CD4-positive, alpha-beta T cell treated with Interferon gamma for 1 hour (primary cell): ENCODE measurements at regions not wholly inside any gene's neighbourhood (a gene's known extent, or its start where the extent isn't known, plus 50 kb on each side); places are given as distances from the start of the nearest gene placed in this dataset.
"Not testable (repeated sequence)": the region's sequence is repeated elsewhere in the genome, so short reads cannot be mapped to it uniquely, and the experiment has no call there.

Experiments
- DNase-seq: peaks from one replicate; pipeline ENCODE4 v3.0.0-alpha.2; 2020

GRCh38 chr2:223300326-223300725 is 248.3 kb downstream of the KCNE4 start:
- no peak for DNase-seq

DNA sequence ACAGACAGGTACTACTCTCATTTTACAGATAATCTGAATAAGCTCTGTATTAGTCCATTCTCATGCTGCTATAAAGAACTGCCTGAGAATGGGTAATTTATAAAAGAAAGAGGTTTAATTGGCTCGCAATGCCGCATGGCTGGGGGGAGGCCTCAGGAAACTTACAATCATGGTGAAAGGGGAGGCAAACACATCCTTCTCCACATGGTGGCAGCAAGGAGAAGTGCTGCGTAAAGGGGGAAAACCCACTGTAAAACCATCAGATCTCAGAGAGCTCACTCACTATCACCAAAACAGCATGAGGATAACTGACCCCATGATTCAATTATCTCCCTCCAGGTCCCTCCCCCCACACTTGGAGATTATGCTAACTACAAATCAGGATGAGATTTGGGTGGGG is 254.4 kb downstream of the KCNE4 start:
- no peak for DNase-seq

DNA sequence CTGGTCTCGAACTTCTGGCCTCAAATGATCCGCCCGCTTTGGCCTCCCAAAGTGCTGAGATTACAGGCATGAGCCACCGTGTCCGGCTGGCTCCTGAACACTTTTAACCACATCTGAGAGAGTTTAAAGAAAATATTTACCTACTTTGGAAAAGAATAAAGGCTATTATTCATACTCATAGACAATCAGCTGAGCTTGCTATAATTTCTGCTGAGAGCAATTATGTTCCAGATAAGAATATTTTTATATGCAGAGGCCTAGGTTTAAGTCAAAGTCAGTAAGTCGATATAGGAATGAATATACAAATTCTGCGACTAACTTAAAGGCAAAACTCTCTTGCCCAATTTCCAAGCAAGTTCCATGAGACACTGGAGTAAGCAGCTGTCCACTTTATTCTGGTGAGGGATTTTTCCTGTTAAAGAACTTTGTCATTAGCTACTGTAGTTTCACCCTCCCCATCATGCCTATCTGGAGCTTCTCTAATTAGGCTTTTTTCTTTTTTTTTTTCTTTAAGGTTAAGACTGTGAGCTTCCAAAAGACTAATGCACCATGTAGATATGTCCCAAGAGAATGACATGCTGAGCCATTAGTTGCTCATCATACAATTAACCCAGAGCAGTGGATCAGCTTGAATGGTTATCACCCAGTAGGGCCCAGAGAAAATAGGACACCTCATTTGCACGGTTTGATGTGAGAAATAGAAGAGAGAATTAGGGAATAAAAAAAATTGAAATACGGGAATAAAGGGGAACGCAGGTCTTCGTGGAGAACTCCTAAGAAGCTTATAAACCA is 260.1 kb downstream of the KCNE4 start:
- DNase-seq, result no peak

DNA sequence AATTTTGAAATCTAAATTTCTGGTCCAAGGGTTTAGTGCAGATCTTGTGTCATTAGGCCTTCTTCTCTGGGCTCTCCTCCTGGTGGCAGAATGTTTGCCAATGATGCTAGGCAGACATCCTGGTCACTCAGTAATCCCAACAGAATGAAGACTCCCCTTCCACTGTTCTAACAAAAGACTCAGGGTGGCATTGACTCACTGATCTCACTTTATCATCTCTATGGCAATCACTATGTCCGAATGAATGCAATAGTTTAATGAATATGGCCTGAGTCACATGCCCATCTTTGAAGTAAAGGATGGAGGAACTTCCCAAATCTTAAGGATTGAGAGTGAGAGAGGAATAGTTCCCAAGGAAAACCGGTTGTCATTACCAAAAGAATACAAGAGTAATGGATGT is 261.1 kb downstream of the KCNE4 start:
- DNase-seq, result no peak

- DNase-seq, result no peak
Observed at GRCh38 chr2:223314811-223315210, 262.8 kb downstream of the KCNE4 start.

DNA sequence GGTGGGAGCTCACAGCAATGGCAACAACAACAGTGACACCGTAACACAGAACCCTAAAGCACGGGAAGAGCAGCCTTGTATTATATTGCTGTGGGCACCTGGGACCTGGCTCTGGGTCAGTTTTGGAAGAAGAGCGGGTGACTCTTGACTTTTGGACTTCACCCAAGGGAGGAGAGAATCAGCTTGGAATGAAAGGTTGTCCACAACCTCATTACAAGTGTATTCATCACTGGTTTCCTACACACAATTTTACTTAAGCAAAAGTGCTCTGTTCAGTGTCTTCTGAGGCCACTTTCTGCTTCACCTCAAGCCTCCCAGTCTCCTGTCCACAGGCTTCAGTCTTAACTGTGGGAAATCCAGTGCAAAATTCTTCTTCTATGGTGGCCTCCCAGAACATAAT is 263.8 kb downstream of the KCNE4 start:
- no peak for DNase-seq

- no peak for DNase-seq
Observed at GRCh38 chr2:223316342-223316741, 264.4 kb downstream of the KCNE4 start.

GRCh38 chr2:223319601-223320000 is 267.6 kb downstream of the KCNE4 start:
- DNase-seq, result no peak

DNA sequence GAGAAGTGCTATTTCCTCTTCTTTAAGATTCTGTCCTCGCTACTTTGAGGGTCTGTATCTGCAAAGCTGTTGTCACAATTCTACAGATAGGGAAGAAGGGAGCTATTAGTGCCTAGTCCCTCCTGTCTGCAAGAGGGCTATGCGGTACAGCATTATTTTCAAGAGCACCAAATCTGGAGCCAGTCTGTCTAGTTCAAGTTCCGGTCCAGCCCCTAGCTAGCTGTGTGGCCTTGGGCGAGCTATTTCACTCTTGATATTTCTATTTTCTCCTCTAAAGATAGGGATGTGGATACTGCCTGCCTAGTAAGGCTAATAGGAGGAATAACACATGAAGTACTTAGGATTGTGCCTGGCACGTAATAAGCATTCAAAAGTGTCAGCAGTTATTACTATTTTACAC is 272.4 kb downstream of the KCNE4 start:
- DNase-seq, result no peak

DNA sequence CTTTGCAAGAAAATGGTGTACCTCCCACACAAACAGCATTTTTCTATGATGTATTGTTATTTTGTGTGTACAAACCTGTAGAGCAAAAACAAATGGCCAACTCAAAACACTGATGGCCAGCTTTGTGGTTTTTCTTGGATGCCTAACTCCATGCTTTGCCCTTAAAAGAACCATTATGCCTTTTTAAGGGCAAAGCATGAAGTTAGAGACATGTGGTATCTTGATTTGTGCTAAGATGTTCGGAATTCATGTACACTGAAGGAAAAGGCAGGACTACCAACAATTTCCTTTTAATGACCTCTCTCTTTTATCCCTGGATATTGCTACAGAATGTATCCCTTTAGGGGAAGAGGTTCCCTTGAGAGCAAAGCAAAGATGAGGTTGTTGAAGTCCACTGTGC is 273.6 kb downstream of the SCG2 start:
- DNase-seq, result no peak

GRCh38 chr2:223330747-223331146 is 271.4 kb downstream of the SCG2 start:
- DNase-seq, result not testable (repeated sequence)

DNA sequence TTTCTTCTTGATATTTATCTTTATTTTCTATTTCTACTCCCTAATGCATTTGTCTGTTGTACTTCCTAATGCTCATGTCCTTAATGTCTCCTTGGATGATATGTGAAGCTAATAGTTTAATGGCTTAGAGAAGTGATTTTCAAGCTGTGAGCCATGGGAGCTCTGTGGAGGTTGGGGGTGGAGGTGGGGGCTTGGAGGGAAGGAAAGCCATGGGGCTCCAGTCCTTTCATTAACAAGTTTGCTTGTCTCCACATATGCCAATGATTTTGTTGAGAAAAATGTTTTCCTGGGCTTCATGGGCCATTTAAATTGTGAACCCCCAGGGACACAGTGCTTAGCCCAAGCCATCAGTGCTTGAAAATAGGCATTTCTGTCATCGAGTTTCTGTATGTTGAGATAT is 264.1 kb downstream of the SCG2 start:
- no peak for DNase-seq

GRCh38 chr2:223357076-223357475 is 245.1 kb downstream of the SCG2 start:
- DNase-seq, result no peak

GRCh38 chr2:223363085-223363484 is 239.1 kb downstream of the SCG2 start:
- no peak for DNase-seq

DNA sequence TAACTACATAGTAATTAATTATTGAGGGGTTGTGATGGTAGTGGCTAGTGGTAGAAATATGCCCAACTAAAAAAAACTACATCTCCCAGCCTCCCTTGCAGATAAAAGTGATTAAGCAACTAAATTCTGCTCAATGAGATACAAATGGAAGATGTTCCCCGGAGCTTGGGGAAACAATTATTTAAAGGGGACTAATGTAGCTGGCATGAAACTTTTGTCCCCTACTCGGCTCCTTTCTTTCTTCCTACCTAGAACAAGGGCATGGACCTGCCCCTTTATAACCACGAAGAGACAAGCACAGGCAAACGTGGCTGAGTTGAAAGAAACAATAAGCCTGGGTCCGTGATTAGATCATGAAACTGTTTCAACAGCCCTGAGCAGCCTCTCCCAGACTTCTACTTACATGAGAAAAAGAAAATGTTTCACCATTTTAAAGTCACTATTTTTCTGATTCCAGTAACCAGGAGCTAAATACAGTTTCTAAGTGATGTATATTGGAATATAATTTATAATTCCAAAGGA is 236.9 kb downstream of the SCG2 start:
- DNase-seq, result no peak

- DNase-seq, result no peak
Observed at GRCh38 chr2:223366566-223366965, 235.6 kb downstream of the SCG2 start.

DNA sequence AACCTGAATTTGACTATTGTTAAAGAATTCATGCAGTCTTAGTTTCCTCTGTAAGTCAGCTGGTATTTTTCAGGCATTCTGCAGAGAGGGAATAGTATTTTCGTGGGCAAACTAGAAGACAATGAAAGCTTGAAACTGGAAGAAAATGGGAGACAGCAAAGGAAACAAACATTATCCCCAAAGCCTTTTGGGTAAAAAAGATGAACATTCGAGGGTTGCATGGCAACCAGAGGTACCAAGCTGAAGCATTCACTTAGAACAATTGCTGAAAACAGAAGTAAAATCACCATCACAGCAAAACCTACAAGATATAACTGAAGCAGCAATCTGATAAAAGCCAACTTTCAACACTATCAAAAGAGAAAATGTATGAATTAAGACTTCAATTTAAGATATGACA is 233.7 kb downstream of the SCG2 start:
- DNase-seq, result no peak

- DNase-seq, result no peak
Observed at GRCh38 chr2:223369889-223370288, 232.3 kb downstream of the SCG2 start.

DNA sequence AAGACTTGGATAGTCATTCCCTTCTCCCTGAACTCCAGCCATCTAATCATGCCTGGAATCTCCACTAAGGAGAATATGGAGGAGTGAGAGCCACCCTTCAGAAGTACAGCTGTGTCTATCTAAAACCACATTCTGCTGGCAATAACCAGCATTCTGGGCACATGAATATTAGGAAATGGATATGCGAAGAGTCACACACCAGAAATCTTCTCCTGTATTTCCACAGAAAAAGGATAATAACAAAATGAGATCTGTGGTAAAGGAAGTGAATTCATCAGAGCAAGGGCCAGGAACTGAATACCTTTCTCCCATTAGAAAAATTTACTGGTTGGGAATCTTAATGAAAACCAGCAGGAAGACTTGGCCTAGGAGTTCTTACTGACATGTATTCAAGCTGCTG is 218.8 kb downstream of the SCG2 start:
- no peak for DNase-seq

GRCh38 chr2:223386189-223386588 is 216.0 kb downstream of the SCG2 start:
- DNase-seq, result no peak

GRCh38 chr2:223386984-223387383 is 215.2 kb downstream of the SCG2 start:
- no peak for DNase-seq

DNA sequence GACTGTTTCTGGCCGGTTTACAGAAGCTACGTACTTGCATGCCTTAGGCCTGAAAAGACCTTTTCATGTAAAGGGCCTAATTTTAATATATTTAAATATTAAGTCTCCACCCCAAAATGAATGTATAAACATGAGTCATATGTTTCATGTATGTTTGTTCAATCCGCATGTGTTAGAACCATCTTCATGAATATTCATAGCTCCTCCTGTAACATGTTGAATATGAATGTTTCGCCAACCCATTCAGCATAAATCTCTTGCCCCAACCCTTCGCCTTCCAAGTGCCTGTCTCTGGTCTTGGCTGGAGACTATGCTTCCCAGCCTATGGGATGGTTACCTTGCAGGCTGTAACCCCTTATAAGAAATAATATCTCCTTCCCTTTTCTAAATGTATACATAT is 212.5 kb downstream of the SCG2 start:
- no peak for DNase-seq

DNA sequence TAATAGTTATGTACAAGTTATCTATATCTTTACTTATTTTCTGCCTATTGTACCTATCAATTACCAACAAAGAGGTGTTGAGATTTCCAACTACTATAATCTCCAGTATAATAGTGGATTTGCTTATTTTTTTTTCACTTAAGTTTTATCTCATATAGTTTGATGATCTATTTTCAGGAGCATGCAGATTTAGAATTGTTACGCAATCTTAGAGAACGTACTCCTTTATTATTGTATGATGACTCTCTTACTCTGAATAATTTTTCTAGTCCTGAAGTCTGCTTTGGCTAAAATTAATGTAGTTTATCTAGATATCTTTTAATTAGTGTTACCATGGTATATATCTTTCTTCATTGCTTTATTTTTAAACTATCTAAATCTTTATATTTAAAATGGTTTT is 205.2 kb downstream of the SCG2 start:
- DNase-seq, result no peak

GRCh38 chr2:223399357-223399957 is 202.7 kb downstream of the SCG2 start:
- no peak for DNase-seq

- DNase-seq, result no peak
Observed at GRCh38 chr2:223404616-223405015, 197.5 kb downstream of the SCG2 start.
